H9 (cell line): ENCODE measurements at regions not wholly inside any gene's neighbourhood (a gene's known extent, or its start where the extent isn't known, plus 50 kb on each side); places are given as distances from the start of the nearest gene placed in this dataset.

Experiments used
- DNase-seq: peaks from one replicate; pipeline ENCODE4 v3.0.0-alpha.2; 2017
- H2AFZ ChIP-seq: one replicate; pipeline ENCODE4 v1.6.1; 2013; ENCODE audit warnings: mild to moderate bottlenecking, low read length, control low read depth, moderate library complexity
- H2AK5ac ChIP-seq: 2 replicates; pipeline ENCODE4 v1.6.1; 2013; ENCODE audit warnings: low read length, control low read depth, mixed read lengths; ENCODE audit not compliant: insufficient read length
- H2BK120ac ChIP-seq: one replicate; pipeline ENCODE4 v1.6.1; 2013; ENCODE audit warnings: low read depth, mild to moderate bottlenecking, low read length, control low read depth, inconsistent platforms; ENCODE audit not compliant: poor library complexity, severe bottlenecking
- H2BK12ac ChIP-seq: 2 replicates; pipeline ENCODE4 v1.6.1; 2013; ENCODE audit warnings: low read length, control low read depth, mixed read lengths, low read depth; ENCODE audit not compliant: insufficient read length
- H2BK15ac ChIP-seq: 2 replicates; pipeline ENCODE4 v1.6.1; 2013; ENCODE audit warnings: low read depth, low read length, control low read depth
- H2BK20ac ChIP-seq: one replicate; pipeline ENCODE4 v1.6.1; 2013; ENCODE audit warnings: low read depth, mild to moderate bottlenecking, low read length, control low read depth, inconsistent platforms; ENCODE audit not compliant: poor library complexity, severe bottlenecking
- H2BK5ac ChIP-seq: 2 replicates; pipeline ENCODE4 v1.6.1; 2013; ENCODE audit warnings: low read length, control low read depth, mixed read lengths; ENCODE audit not compliant: insufficient read length
- H3K14ac ChIP-seq: 2 replicates; pipeline ENCODE4 v1.6.1; 2013; ENCODE audit warnings: low read length, control low read depth; ENCODE audit not compliant: insufficient read depth
- H3K18ac ChIP-seq: 2 replicates; pipeline ENCODE4 v1.6.1; 2013; ENCODE audit warnings: low read depth, mild to moderate bottlenecking, mixed read lengths, low read length, control low read depth; ENCODE audit not compliant: insufficient read length
- H3K23ac ChIP-seq: 2 replicates; pipeline ENCODE4 v1.6.1; 2013; ENCODE audit warnings: low read length, control low read depth, mixed read lengths, low read depth; ENCODE audit not compliant: insufficient read length
- H3K23me2 ChIP-seq: 2 replicates; pipeline ENCODE4 v1.6.1; 2013; ENCODE audit warnings: low read depth, mild to moderate bottlenecking, mixed read lengths, low read length, control low read depth; ENCODE audit not compliant: insufficient read length, poor library complexity, severe bottlenecking
- H3K27ac ChIP-seq: 2 replicates; pipeline ENCODE4 v1.5.1; 2013; ENCODE audit warnings: low read length, control low read depth, mixed read lengths, low read depth; ENCODE audit not compliant: insufficient read length
- H3K27me3 ChIP-seq: 2 replicates; pipeline ENCODE4 v1.6.1; 2013; ENCODE audit warnings: low read length, control low read depth, inconsistent platforms; ENCODE audit not compliant: insufficient read depth
- H3K4ac ChIP-seq: 2 replicates; pipeline ENCODE4 v1.6.1; 2013; ENCODE audit warnings: low read depth, mild to moderate bottlenecking, control low read depth, inconsistent platforms, low read length, moderate library complexity
- H3K4me1 ChIP-seq: 2 replicates; pipeline ENCODE4 v1.6.1; 2013; ENCODE audit warnings: low read length, control low read depth, inconsistent platforms; ENCODE audit not compliant: insufficient read depth
- H3K4me2 ChIP-seq: 2 replicates; pipeline ENCODE4 v1.6.1; 2013; ENCODE audit warnings: low read length, control low read depth, mixed read lengths; ENCODE audit not compliant: insufficient read length, insufficient read depth
- H3K56ac ChIP-seq: 2 replicates; pipeline ENCODE4 v1.6.1; 2013; ENCODE audit warnings: low read depth, mild to moderate bottlenecking, mixed read lengths, low read length, control low read depth; ENCODE audit not compliant: insufficient read length
- H3K79me1 ChIP-seq: 2 replicates; pipeline ENCODE4 v1.6.1; 2013; ENCODE audit warnings: low read depth, mild to moderate bottlenecking, moderate library complexity, low read length, control low read depth, inconsistent platforms; ENCODE audit not compliant: insufficient read depth, poor library complexity, severe bottlenecking
- H3K79me2 ChIP-seq: 2 replicates; pipeline ENCODE4 v1.6.1; 2013; ENCODE audit warnings: low read length, control low read depth, inconsistent platforms; ENCODE audit not compliant: insufficient read depth
- H3K9ac ChIP-seq: 2 replicates; pipeline ENCODE4 v1.6.1; 2013; ENCODE audit warnings: low read length, control low read depth, mixed read lengths; ENCODE audit not compliant: insufficient read length; ENCODE audit errors: extremely low read depth
- H3K9me3 ChIP-seq: one replicate; pipeline ENCODE4 v1.6.1; 2013; ENCODE audit warnings: low read depth, low read length, inconsistent platforms; ENCODE audit not compliant: control insufficient read depth
- H3T11ph ChIP-seq: one replicate; pipeline ENCODE4 v1.6.1; 2013; ENCODE audit warnings: mild to moderate bottlenecking, low read length, control low read depth, inconsistent platforms
- H4K20me1 ChIP-seq: one replicate; pipeline ENCODE4 v1.6.1; 2013; ENCODE audit not compliant: control insufficient read depth, insufficient read length, insufficient read depth
- H4K5ac ChIP-seq: 2 replicates; pipeline ENCODE4 v1.6.1; 2013; ENCODE audit warnings: low read depth, mild to moderate bottlenecking, mixed read lengths, low read length, control low read depth; ENCODE audit not compliant: insufficient read length
- H4K8ac ChIP-seq: replicated peaks from 2 replicates; pipeline ENCODE4 v1.6.1; 2013; ENCODE audit warnings: low read length, control low read depth, mixed read lengths, low read depth; ENCODE audit not compliant: insufficient read length
- H4K91ac ChIP-seq: 2 replicates; pipeline ENCODE4 v1.6.1; 2013; ENCODE audit warnings: low read depth, mild to moderate bottlenecking, moderate library complexity, mixed read lengths, low read length, control low read depth; ENCODE audit not compliant: insufficient read length
- H3K27ac Mint-ChIP-seq, 3 experiments: 2 replicates in 2 of 3; 3 replicates in 1 of 3; pipeline ENCODE4 v1.8.0; 2020 to 2021; ENCODE audit warnings: mixed read lengths in 3 of 3, mild to moderate bottlenecking in 1 of 3, moderate library complexity in 1 of 3
- H3K27me3 Mint-ChIP-seq: 2 replicates; pipeline ENCODE4 v1.8.0; 2021; ENCODE audit warnings: low read depth, mild to moderate bottlenecking, moderate library complexity, mixed read lengths
- H3K36me3 Mint-ChIP-seq, 3 experiments: 2 replicates in 2 of 3; 3 replicates in 1 of 3; pipeline ENCODE4 v1.8.0; 2020 to 2021; ENCODE audit warnings: low read depth in 3 of 3, mixed read lengths in 3 of 3; ENCODE audit not compliant: insufficient read depth in 1 of 3
- H3K4me1 Mint-ChIP-seq, 2 experiments: 2 replicates each; pipeline ENCODE4 v1.8.0; 2020; ENCODE audit warnings: mixed read lengths in 2 of 2
- H3K4me3 Mint-ChIP-seq, 2 experiments: 2 replicates in 1 of 2; 3 replicates in 1 of 2; pipeline ENCODE4 v1.8.0; 2020 to 2021; ENCODE audit warnings: mild to moderate bottlenecking in 2 of 2, mixed read lengths in 2 of 2, moderate library complexity in 1 of 2
- H3K9me3 Mint-ChIP-seq, 2 experiments: 2 replicates in 1 of 2; 3 replicates in 1 of 2; pipeline ENCODE4 v1.8.0; 2020; ENCODE audit warnings: mild to moderate bottlenecking in 2 of 2, mixed read lengths in 2 of 2, moderate library complexity in 1 of 2
- CTCF ChIP-seq: fragments of 200-600 bp; sonication (generic); conservative IDR thresholded peaks from 3 replicates; pipeline ENCODE4 v1.8.0; 2021; ENCODE audit warnings: antibody characterized with exemption, mild to moderate bottlenecking
- WGBS: extraction: QIAGEN DNeasy Blood & Tissue Kit; methylation state at CpG from one replicate; pipeline ENCODE4 v1.1.7; 2013; ENCODE audit warnings: missing lambda C conversion rate, low lambda C conversion rate, mixed read lengths; ENCODE audit not compliant: insufficient read length; ENCODE audit errors: extremely low coverage; 5-methylcytosine and 5-hydroxymethylcytosine counted together

- no peak overlapping the region for H3K27ac ChIP-seq
- no peaks in the 10 kb centered on the region for H3K4me1 ChIP-seq
- H3K27me3 Mint-ChIP-seq, result no peaks in the 10 kb centered on the region
- H2BK20ac ChIP-seq, result no peak overlapping the region
- H2BK12ac ChIP-seq, result no peak overlapping the region
- no peak overlapping the region for H3K4ac ChIP-seq
- H4K91ac ChIP-seq, result no peak overlapping the region
- no peak overlapping the region for H3K23ac ChIP-seq
- no peak overlapping the region for H3T11ph ChIP-seq
- H2BK15ac ChIP-seq, result no peak overlapping the region
- H3K79me2 ChIP-seq, result no peaks in the 10 kb centered on the region
- no peak overlapping the region for H3K4me3 Mint-ChIP-seq
- H2AK5ac ChIP-seq, result no peak overlapping the region
- no peak overlapping the region for H3K9ac ChIP-seq
- H3K9me3 Mint-ChIP-seq, result peaks cover 0 to 8% of the 10 kb centered on the region in 2 experiments; a peak in 4 of 5 replicates
- H3K4me2 ChIP-seq, result no peak overlapping the region
- H3K36me3 Mint-ChIP-seq, result 0 out of 7 replicates have a peak, but pooled peaks cover 0 to 3% (median under 1%) of the 10 kb centered on the region in 3 experiments
- H3K23me2 ChIP-seq, result no peaks in the 10 kb centered on the region
- no peak overlapping the region for H4K5ac ChIP-seq
- H3K56ac ChIP-seq, result no peak overlapping the region
- H3K9me3 ChIP-seq, result no peaks in the 10 kb centered on the region
- no peak for DNase-seq
- TF ChIP-seq CTCF, result no peak
- no peak overlapping the region for H3K14ac ChIP-seq
- H4K20me1 ChIP-seq, result no peaks in the 10 kb centered on the region
- no peak overlapping the region for H4K8ac ChIP-seq
- no peak overlapping the region for H2BK120ac ChIP-seq
- H2BK5ac ChIP-seq, result no peak overlapping the region
- H2AFZ ChIP-seq, result no peak overlapping the region
- no CpG with 5 or more reads among the region's 1 CpG for WGBS
- H3K27me3 ChIP-seq, result no peaks in the 10 kb centered on the region
- no peaks in the 10 kb centered on the region for H3K4me1 Mint-ChIP-seq
- no peak overlapping the region for H3K18ac ChIP-seq
- no peak overlapping the region for H3K27ac Mint-ChIP-seq
- H3K79me1 ChIP-seq, result no peaks in the 10 kb centered on the region
Measured at GRCh38 chr3:34742151-34742550, 897.2 kb upstream of the ARPP21 start.
